Medulla oblongata (tissue), 1 donor: ENCODE measurements at regions not wholly inside any gene's neighbourhood (a gene's known extent, or its start where the extent isn't known, plus 50 kb on each side); places are given as distances from the start of the nearest gene placed in this dataset.
A peak's percentile ranks its signal among the peaks of the same experiment; 100 is the strongest.

ENCODE experiments used
- DNase-seq: peaks from one replicate; pipeline ENCODE4 v3.0.0-alpha.2; 2015; ENCODE audit errors: extremely low spot score

DNA sequence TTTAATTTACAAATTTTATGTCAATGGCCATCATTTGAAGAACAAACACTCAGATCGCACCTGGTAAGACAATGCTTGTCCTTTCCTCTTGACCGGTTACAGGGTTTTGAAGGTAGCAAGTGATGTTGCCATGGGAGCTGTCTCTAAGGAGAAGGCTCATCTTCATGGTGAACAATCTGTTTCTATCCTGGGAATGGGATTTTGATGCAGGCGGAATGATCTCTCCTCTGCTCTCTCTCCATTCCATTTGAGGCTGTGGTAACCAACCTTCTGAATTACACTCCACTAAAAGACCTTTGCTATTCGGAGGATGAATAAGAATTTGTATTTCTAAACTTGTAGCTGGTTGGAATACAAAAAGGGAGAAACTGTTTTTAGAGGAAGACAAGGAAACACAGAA is 57.9 kb upstream of the SLC5A9 start:
- DNase-seq, result no peak

DNA sequence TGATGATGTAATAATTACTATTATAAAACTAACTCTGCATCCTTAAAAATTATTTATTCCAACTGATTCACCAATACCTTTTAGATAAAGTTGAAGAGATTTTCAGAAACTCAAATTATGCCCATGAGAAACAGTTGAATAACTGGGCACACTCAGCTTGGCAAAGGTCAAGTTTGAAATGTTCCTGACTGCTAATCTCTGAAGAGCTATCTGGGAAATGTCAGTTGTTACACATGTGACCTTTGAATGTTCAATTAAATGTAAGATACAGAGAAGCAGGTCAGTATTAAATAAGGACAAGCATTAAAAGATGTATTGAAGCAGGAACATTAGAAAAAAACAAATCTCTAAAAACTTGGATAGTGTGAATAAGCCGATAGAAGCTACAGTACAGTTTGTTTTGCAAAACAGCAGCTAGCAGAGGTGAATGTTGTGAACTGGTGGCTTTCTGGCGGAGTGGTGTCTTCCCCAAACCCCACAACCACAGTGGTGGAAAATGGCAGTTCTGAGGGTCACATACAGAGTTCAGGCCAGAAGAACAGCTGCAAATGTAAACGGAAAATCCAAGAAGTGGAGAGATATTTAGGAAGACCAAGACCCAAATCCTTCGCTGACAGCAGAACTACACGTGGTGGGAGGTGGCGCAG is 61.9 kb upstream of the SLC5A9 start:
- DNase-seq, result no peak

DNA sequence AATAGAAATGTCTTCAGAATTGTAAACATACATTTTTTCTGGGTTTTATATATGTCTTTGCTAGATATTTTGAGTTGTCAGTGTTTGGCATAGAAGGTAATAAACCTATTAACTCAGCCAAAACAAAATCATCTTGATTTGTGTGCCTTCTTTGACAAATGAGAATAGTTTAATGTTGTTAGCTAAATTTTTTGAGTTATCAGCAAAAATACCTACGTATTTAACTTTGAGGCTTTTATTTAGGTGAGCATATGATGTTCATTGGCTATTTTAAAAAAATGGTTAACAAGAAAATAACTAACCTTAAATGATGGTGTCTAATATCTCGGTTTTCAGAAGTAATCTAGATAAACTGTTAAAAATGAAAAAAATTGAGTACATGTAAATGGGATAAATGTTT is 83.2 kb upstream of the SLC5A9 start:
- no peak for DNase-seq

DNA sequence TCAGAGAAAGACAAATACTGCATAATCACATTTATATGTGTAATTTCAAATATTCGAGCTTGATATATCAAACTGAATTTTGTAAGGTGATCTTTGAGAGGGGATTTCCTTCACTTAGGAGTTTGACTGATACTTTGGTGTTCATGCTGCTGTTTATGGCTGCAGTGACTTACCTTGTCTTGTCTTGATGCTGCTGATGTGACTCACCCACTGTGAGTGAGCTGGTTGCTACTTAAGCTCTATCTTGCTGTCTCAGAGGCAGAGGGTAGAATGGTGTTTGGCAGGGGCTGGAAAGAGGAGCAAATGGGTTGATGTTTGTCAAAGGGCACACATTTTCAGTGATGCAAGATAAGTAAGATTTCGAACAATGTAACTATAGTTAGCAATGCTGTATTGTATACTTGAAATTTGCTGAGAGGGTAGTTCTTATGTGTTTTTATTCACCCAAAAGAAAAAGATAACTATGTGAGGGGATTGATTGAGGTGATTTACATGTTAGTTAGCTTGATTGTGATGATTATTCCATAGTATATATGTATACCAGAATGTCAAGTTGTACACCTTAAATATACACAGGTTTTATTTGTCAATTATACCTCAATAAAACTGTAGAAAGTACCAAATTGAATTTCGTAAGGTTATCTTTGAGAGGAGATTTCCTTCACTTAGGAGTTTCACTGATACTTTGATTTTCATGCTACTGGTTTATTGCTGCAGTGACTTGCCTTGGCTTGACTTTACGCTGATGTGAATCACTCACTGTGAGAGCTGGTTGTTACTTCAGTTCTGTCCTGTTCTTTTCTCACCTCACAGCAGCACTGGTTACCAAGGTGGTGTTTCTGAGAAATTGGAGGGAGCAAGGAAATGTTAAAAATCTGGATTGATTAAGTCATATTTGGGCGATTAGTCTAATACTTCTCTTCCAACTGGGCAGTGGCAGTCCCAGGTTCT is 94.5 kb upstream of the SLC5A9 start:
- DNase-seq, result no peak

DNA sequence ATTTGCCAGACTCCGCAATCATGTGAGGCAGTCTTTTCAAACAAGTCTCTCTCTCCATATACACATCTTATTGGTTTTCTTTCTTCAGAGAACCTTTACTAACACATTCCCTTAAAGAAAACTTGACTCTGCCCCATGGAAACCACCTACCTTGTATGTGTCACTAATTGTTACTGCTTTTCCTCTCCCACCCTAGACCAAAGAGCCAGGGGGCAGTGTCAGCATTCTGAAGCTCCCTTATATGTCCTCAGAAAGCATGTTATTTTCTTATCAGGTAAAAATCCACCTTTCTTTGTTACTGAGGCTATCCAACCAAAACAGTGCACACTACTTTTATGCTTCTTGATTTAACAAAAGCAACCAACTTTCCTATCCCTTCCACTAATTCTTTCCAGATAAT is 98.9 kb upstream of the SLC5A9 start:
- no peak for DNase-seq

DNA sequence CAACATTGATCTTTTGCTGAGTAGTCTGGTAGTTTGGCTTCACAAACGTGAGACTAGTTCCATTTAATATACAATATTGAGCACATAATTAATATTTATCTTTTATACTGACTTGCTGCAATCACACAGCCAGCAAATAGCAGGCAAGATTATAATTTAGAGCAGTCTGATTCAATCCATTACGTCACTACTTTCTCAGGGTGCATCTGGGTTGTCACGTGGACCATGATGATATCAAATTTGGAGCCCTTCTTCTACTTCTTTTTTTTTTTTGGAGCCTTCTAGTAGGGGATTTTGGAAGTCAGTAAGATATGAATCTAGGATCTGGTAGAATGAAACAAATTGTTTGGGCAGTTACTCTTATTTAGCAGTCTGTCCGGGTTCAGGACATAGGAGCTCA is 100.6 kb upstream of the SLC5A9 start:
- no peak for DNase-seq

DNA sequence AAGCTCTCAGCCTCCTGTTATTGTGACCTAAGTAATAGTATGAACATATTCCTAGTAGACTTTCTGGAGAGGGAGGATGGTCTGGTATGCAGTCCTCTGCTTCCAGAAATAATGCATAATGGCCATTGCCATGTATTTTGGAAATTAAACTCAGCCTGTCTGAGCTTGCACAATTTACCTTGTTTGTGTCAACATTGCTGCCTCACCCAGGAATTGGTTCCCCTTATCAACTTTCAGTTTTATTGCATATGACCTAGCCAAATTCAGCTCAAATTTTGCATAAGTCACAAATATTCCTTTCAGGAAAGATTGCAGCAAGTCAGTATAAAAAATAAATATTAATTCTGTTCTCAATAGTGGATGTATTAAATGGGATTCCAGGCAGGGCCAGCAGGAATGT is 101.9 kb upstream of the SLC5A9 start:
- DNase-seq, result no peak

DNA sequence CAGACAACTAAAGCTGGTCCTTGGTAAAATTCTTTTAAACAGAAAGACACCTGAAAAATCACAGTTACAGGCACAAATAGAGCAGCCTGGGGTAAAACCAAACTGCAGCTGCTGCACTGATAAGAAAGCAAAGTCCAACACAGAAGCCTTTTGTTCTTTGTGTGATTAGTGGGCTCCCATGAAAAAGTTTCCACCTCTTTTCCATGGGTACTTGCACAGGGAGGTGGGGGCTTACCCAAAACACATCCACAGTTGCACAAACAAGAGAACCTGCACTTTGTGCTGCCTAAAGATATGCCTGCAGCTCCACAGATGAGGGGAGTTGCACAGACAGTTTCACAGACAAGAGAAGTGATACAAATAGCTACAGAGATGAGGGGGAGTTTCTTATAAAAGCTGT is 106.7 kb upstream of the SLC5A9 start:
- no peak for DNase-seq

DNA sequence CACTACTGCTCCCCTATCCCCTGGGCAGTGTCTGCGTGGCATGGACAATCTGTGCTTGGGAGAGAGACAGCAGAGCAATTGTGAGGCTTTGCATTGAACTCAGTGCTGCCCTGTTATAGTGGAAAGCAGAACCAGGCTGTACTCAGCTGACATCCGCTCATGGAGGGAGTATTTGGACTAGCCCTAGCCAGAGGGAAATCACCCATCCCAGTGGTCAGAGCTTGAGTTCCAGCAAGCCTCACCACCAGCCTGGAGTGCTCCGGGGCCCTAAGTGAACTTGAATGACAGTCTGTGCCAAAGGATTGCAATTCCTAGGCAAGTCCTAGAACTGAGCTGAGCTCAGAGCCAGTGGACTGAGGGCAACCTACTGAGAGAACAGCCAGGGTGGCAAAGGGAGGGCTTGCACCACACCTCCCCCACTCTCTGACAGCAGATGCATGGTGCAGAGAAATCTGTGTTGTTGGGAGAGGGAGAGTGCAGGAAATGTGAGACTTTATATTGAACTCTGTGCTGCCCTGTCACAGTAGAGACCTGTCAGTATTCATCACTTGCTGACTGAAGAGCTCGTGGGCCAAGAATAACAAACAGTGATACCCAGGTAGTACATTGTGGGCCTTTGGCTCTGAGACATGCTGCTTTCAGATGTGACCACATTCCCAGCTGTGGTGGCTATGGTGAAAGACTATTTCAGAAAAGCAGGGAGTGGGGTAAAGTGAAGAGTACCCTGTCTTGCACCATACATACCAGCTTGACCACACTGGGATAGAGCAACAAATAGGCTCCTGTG is 107.7 kb upstream of the SLC5A9 start:
- peak; percentile 21 for DNase-seq

DNA sequence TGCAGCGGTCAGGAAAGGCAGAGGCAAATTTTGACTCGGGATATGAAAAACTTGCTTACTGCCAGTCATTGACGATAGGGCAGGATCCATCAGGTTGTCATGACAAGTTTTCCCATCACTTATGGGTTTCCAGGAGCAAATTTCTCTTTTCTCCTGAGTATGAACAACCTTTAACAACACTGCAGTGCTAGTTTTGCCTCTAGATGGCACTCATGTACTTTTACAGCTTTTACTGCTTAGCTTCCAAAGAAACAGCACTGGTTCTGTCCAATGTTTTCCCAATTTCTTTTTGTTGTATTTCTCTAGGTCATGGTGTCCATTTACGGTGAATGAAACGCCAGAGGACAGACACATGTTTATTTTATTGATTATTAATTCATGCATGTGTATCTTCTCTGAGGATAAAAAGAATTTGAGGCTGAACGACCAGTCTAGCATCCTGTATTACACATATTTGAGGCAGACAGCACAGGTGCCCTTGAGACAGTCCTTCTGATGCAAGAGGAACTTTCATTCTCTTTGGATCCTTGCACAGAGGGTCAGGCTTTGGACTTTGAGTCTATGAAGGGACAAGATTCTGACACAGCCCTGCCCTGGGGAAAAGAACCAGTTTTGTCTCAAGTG is 112.3 kb upstream of the TRABD2B start:
- peak; percentile 77 for DNase-seq

DNA sequence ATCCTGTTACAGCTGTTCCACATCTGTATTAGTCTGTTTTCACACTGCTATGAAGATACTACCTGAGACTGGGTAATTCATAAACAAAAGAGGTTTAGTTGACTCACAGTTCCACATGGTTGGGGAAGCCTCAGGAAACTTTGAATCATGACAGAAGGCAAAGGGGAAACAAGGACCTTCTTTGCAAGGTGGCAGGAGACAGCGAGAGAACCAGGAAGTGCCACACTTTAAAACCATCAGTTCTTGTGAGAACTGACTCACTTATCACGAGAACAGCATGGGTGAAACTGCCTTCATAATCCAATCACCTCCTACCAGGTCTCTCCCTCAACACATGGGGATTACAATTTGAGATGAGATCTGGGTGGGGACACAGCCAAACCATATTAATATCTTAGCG is 110.3 kb upstream of the TRABD2B start:
- no peak for DNase-seq

DNA sequence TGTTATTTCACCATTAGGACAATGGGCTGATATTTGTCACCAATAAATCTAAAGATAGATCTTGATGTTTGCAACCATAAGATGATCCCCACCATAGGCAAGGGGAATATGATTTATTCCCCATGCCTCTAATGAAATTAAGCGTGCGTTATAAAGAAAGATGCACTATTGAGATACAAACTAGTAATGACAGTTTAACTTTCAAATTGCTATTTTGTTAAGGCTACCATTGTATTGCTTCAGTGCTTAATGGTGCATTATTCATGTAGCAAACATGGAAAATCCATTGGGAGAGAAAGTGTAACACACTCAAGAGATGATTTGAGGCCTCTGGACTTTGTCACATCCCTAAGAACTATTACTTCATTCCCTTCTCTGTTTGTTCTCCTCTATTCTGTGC is 108.9 kb upstream of the TRABD2B start:
- no peak for DNase-seq

DNA sequence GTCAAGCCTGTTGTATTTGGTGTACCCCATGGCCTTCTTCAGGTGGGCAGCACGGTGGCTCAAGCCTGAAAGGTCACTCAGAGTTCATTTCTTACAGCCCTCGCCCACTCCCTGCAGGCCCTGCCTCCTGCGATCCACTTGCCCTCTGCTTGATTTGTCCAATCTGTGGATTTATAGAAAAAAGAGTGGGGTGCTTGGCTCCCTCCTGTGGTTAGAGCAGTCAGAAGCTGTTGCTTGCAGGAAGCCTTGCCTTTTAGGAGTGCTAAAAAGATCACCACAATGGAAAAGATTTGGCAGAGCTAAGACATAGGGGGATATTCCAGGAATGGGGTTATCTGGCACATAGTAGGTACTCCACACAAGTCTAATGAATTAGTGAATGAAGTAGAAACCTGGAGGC is 108.0 kb upstream of the TRABD2B start:
- peak; percentile 13 for DNase-seq

DNA sequence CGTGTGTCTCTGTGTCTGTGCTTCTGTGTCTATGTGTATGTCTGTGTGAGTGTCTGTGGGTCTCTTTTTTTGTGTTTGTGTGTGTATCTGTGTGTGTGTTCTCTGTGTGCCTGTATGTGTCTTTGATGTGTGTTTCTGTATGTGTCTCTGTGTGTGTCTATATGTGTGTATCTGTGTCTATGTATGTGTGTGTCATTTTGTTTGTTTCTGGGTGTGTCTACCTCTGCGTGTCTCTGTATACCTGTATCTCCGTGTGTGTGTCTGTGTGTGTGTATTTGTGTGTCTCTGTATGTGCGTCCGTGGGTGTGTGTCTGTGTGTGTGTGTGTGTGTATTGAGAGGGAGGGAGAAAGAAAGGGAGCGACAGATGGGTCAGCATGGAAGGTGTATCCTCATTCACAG is 106.3 kb upstream of the TRABD2B start:
- DNase-seq, result no peak

DNA sequence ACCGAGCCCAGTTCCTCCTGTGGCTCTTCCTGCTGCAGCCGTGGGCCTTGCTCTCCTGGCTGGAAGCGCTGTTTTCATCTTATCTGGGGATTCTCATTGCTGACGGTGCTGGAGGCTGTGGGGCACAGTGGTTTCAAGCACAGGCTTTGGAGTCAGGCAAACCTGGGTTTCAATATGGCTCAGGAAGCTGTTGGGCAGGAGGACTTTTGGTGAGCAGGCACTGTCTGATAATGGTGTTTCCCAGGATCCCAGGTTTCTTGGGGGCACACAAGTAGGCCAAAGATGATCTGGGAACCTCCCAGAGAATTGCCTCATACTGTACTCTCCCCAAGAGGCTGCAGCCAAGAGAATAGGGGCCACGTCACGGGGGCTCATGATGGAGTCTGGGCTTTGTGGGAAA is 105.6 kb upstream of the TRABD2B start:
- DNase-seq, result no peak

DNA sequence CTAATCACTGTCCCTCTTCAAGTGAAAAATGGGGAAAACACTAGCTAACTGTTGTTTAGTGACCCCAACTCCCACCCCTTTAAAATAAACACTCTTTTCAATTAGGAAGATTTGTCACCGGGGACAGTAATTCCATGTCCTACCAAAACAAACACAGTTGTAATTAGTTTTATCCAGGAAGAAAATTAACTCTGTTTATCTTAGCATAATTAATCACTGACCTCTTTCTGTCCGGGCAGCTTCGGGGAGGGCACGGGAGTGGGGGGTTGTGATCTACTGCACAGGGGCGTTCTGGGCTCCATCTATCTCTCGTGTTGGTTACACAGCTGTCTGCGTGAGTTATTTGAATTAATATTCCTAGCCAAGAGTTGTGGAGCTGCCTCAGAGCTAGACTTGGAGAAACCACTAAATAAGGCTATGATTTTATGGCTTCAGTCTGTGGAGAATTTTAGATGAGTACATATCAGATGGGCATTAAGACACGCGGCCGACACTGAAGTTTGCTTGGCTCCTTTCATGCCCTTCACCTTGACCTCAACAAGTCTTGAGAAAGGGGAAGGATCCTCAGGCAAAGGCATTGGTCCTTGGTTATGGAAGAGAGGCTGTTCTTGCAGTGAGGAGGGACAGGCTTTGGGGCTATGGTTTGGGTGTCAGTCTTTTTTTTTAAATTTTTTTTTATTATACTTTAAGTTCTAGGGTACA is 102.0 kb upstream of the TRABD2B start:
- no peak for DNase-seq

DNA sequence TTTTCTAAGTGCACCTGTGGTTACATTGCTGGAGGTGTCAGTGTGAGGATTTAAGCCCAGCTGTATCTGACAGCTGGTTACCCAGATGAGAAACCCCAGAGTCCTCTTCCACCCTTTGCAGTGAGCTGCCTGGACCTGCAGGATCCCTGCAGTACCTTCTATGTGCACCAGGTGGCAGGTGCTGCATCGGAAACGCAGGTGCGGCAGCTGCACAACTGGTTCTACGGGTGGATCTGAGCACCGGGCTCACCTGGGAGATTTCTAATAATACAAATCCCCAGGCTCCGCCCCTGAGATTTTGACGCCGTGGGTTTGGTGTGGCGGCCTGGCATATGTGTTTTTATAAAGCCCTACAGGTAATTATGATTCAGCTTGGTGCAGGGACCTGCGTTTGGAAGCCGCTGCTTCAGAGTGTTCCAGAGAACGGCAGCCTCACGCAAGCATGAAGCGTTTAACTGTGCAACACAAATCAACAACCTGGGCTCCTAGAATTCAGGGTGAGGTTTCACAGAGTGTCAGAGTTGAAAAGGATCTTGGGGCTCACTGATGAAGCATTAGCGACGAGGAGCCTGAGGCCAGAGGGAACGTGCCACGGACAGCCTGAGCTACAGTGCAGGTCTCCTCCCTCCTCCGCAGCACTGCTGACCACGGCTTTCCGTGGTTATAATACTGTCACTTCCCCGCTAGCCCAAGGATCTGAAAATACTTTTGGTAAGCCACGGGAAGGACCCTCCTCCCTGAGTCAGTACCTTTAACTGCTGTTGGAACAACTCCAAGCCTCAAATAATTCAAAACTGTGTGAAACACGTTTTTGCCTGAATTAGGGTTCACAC is 96.7 kb upstream of the TRABD2B start:
- DNase-seq, result no peak

DNA sequence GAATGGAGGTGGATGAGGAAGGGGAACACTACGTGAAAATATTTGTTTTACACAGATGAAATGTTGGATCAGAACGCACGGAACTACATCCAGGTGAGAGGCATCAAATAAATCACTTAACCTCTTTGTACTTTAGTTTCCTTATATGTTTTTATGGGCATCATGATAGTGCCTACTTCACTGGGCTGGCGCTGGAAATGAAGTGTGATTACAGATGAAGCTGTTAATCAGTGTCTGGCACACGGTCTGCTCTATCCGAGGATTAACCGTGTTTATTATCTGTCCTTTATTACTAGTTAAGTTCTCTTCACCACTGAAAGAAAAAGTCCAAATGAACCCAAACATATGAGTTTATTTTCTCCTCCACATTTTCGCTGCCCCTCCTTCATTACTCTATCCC is 96.0 kb upstream of the TRABD2B start:
- no peak for DNase-seq

DNA sequence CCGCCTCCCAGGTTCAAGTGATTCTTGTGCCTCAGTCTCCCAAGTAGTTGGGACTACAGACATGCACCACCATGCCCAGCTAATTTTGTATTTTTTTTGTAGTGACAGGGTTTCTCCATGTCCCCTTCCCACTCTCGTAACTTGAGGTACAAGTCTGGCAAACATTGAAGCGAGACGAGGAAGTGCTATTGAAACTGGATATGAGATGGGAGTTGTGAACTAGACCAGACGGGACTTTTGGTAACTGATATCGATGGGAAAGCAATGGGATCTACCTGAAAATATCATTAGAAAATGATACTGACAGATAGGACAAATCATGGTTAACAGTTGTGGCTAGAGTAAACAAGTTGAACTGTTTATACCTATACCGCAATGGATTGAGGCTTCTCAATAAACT is 95.2 kb upstream of the TRABD2B start:
- no peak for DNase-seq

DNA sequence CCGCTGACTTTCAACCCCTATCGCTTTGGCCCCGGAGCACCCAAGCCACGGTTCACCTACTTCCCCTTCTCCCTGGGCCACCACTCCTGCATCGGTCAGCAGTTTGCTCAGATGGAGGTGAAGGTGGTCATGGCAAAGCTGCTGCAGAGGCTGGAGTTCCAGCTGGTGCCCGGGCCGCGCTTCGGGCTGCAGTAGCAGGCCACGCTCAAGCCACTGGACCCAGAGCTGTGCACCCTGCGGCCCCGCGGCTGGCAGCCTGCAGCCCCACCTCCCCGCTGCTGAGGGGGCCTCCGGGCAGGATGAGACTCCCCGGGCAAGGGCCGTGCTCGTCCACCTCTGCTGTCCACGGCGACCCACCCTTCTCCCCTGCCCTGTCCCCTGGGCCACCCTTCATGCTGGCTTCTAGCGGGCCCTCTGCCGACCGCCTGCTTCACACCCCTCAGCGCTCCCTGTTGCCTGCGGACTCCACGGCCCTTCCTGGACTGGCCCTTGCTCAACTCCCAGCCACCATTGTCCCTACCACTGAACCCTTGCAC is 92.2 kb upstream of the TRABD2B start:
- no peak for DNase-seq
